Activated effector memory CD4-positive, alpha-beta T cell treated with anti-CD3 and anti-CD28 coated beads, Interleukin-2, amount 50 U/mL, for 16 hours (primary cell): ENCODE measurements at regions not wholly inside any gene's neighbourhood (a gene's known extent, or its start where the extent isn't known, plus 50 kb on each side); places are given as distances from the start of the nearest gene placed in this dataset.

Experiments used
- DNase-seq: peaks from one replicate; pipeline ENCODE4 v3.0.0-alpha.2; 2020

- DNase-seq: no peak
Measured at GRCh38 chr1:201754353-201754752, 74.6 kb upstream of the IPO9 start.

- no peak for DNase-seq
Measured at GRCh38 chr1:201755200-201755599, 73.8 kb upstream of the IPO9 start.

- no peak for DNase-seq
Measured at GRCh38 chr1:201756406-201756805, 72.6 kb upstream of the IPO9 start.

- no peak for DNase-seq
Measured at GRCh38 chr1:201758499-201759050, 70.4 kb upstream of the IPO9 start.

- no peak for DNase-seq
Measured at GRCh38 chr1:201759194-201759815, 69.7 kb upstream of the IPO9 start.

GRCh38 chr1:201760516-201760915 lies 68.4 kb upstream of the IPO9 start:
- DNase-seq: no peak

- DNase-seq: no peak
Measured at GRCh38 chr1:201761178-201761577, 67.8 kb upstream of the IPO9 start.

GRCh38 chr1:201761871-201762270 lies 67.1 kb upstream of the IPO9 start:
- no peak for DNase-seq

GRCh38 chr1:201762381-201762780 lies 66.6 kb upstream of the IPO9 start:
- DNase-seq: no peak

GRCh38 chr1:201763455-201764140 lies 65.4 kb upstream of the IPO9 start:
- DNase-seq: no peak

- DNase-seq: no peak
Measured at GRCh38 chr1:201764166-201764565, 64.8 kb upstream of the IPO9 start.

GRCh38 chr1:201764579-201764978 lies 64.4 kb upstream of the IPO9 start:
- DNase-seq: no peak

- DNase-seq: no peak
Measured at GRCh38 chr1:201766131-201766866, 62.7 kb upstream of the IPO9 start.

GRCh38 chr1:201767339-201767738 lies 61.6 kb upstream of the IPO9 start:
- DNase-seq: no peak

GRCh38 chr1:201769072-201769471 lies 59.9 kb upstream of the IPO9 start:
- DNase-seq: no peak

GRCh38 chr1:201769966-201770365 lies 59.0 kb upstream of the IPO9 start:
- DNase-seq: no peak

- no peak for DNase-seq
Measured at GRCh38 chr1:201771466-201771865, 57.5 kb upstream of the IPO9 start.

- DNase-seq: no peak
Measured at GRCh38 chr1:201772178-201772577, 56.8 kb upstream of the IPO9 start.

- DNase-seq: no peak
Measured at GRCh38 chr1:201773764-201774163, 55.2 kb upstream of the IPO9 start.

- DNase-seq: no peak
Measured at GRCh38 chr1:201774224-201774982, 54.6 kb upstream of the IPO9 start.

GRCh38 chr1:201774983-201775344 lies 54.0 kb upstream of the IPO9 start:
- no peak for DNase-seq

GRCh38 chr1:201775380-201775779 lies 53.6 kb upstream of the IPO9 start:
- no peak for DNase-seq
